IPS-11a (cell line): ENCODE measurements at regions not wholly inside any gene's neighbourhood (a gene's known extent, or its start where the extent isn't known, plus 50 kb on each side); places are given as distances from the start of the nearest gene placed in this dataset.

ENCODE experiments used
- H3K4me3 ChIP-seq: one replicate; pipeline ENCODE4 v1.5.1; 2013; ENCODE audit warnings: low read depth, low read length, control low read depth

DNA sequence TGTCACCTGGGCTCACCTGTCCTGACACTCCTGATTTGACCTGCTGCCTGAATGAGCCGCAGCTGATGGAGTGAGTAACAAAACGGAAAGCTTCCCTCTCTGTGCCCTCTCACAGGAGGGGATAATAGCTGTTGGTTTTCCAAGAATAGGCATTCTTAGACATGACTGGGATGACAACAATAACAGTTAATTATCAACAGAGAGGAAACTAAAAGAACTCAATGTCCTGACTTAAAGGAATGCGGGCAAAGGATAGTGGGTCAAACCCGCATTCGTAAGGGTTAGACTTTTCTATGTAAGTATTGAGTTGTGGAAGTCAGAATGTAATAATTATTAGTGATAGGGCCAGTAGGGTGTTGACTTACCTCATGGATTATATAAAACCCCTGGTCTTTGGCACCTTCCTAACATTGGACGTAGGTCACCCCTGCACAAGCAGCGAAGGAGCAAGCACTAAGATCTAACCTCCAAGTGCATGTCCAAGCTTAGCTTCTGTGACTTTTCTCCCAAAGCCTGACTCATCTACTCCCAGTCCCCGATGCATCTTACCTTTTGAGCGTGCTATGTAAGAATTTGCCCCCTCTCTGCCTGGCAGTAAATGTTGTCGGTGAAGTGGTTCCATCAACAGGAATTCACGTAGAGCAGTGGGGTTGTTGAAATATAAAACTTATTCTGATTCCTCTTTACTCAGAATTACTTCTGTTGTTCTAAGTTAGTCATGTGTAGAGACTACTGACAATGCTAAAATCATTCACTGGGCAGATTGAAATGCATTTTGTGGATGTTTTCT is 442.3 kb downstream of the FGF9 start:
- no peak overlapping the region for H3K4me3 ChIP-seq

DNA sequence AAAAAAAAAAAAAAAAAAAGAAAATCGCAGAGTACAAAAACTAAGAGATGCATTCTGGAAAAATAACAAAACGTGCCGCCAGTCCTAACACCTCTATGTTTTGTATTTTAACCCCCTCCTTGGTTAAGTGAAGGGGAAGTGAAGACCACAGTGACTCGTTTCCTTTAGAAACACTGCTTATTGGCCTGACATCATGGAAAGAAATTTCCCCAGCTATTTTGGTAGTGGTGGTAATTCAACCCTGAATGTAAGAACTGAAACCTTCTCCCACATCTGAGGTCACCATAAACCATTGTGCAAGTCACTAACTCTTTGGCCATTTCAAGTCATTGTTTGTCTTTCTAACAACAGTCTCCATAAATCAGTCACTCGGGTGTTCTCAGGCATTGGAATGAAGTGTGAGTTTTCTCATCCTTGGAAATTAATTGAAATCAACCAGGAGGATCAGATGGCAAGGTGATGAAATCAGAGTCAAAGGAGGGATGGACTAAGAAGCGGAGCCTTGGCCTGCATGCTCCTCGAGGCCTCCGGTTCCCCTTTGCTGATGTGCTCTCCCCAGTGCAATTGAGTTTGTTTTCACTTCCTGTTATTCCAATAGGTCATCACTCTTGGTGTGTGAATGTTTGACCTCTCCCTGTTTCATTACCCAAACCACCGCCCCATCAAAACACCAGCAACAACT is 443.9 kb downstream of the FGF9 start:
- no peak overlapping the region for H3K4me3 ChIP-seq

DNA sequence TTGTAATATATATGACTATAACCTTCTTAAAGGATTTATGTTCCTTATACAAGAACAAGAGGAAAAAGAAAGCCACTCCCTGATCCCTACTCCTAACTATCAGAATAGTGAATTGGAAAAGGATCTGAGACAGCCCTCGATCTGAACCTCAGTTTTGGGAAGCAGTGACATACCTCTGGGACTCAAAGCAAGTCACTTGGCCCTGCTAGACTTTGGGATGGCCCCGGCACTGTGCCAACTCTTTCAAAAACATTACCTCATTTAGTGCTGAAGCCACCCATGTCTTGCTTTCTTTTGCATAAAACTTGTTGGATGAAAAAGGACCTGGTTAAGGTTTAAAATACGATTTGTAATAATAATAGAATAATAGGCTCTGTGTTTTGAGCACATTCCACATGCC is 447.3 kb downstream of the FGF9 start:
- H3K4me3 ChIP-seq: no peak overlapping the region

DNA sequence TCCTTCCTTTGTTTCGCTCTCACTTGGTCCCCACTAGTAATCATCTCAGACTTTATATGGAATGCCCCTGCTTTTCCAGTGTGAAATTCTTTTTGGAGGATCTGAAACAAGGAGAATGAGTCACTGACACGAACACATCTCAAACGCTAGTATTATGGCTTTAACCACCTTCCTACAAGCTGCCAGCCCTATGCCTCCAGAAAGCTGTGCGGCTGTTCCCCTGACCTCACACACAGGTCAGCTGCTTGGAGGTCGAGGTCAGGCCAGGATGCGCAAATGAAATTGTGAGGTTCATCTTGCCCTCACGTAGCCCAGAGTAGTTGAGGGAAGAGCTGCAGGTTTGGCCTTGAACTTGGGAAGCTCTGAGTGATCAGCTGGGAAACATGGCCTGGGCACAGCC is 449.8 kb downstream of the FGF9 start:
- H3K4me3 ChIP-seq: no peak overlapping the region

DNA sequence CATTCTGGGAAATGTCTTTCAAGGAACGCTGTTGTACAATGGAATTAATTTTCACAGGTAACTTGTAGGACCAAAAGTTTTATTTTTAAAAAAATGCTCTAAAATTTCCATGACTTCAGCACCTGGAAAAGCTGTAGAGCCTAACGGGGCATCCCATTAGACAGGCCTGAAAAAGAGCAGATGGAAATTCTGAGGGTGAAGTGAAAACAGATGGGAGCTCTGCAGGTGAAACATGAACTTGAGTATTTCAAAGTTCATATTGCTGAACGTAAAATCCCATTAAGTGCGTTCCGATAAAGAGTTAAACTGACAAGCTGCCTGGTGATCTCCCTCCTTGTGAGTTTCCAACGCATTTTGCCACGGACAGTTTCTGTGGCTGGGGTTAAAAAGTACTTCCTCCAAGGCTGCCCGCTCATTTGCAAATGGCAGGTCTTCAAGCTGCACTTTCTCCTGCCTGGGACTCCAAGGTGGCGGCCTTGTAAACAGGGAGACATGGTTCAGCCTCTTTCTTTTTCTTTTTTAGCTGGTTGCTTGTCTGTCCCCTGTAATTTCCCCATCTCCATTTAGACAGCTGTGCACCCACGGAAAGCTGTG is 450.4 kb downstream of the FGF9 start:
- no peak overlapping the region for H3K4me3 ChIP-seq

DNA sequence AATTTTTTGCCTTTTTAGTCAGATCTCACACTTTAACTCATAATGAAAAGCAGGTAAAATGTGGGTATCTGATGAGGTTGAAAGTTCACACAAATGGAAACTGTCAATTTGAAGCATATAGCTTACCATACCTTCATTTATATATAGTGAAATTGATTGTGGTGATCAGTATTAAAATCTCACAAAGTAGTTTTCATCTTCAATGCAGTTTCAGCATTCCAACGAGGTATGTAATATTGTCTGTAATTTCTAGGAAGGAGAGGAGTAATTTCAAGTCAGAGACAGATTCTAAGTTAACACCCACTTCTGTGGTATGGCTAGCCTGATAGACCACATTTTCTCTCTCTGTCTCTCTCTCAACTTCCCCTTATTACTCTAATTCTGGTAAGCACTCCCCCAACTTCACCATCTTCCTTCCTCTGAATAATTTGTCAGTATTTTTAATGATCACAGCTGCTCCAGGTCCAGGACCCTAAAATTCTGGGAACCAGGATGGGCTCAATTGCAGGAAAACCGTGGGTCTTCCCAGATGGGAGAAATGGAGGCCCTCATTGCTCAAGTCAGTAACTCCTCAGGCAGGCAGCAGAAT is 455.7 kb downstream of the FGF9 start:
- H3K4me3 ChIP-seq: no peak overlapping the region

DNA sequence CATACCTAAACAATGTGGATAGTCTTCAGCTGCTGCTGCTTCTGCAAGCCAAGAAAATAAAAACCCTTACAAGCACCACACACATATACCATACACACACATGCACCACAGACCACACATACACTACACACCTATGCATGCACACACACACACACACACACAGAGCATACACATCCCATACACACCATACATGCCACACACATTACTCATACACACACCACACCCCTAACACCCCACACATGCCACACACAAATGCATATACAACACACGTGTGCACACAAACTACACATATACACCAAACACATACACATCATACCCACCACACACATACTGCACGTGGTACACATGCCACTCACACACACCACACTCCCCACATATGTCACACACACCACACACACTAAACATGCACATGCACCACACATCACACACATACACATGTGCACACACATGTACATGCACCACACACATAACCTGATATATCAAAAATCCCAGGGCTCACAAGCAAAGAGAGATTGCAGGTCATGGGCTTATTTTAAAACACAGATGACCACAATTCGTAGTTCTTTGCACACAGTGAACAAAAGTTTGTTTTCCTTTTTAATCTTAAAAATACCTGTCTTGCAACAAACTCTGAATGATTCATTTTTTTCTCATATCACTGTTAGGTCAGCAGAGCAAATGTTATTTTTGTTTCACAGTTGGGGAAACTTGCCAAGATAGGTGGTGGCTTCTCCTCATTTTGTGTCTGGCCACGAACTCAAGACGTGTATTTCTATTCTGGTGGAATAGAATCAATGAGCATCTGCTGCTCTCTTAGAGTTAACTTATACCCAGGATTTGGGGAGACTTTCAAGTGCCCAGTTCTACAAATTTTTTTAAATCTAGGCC is 456.6 kb downstream of the FGF9 start:
- no peak overlapping the region for H3K4me3 ChIP-seq

DNA sequence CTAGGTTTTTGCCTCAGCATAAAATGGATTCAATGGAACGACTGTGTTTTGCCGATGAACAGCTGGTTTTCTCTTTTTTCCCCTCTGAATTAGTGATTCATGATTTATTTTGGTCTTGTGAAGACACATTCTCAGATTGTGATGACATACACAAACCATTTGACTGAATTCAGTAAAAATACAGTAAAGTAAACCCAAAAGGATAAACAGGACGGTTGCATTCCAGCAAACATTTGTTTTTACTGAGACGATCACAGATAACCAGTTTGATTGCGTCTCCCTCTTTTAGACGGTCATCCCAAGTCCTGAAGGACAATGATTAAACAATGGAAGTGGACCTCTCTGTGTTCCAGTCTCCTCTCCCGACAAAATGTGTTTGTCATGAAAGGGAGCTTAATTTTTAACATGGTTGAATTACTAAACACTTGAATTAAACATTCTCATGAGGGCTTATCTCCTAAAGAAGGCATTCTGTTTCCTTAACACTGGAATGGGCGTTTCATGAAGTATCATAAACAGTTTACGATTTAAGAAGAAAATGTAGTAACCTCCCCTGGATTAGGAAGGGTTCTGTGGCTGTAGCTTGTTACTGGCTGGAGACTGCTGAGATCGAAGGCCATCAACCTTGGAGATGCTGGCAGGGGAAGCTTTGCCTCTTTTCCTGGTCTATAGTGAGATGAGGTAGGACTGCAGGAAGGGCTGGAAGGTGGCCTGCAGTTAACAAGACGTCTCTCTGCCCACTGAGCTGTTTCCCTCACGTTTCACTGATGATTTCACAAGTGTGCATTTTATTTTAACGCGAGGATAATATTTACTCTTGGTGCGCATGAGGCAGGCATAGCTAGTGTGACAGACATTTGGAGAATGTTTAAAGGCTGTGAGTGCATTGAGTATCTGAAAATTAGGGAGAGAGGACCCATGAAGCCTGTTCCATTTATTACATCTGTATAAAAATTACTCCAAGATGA is 457.9 kb downstream of the FGF9 start:
- no peak overlapping the region for H3K4me3 ChIP-seq

DNA sequence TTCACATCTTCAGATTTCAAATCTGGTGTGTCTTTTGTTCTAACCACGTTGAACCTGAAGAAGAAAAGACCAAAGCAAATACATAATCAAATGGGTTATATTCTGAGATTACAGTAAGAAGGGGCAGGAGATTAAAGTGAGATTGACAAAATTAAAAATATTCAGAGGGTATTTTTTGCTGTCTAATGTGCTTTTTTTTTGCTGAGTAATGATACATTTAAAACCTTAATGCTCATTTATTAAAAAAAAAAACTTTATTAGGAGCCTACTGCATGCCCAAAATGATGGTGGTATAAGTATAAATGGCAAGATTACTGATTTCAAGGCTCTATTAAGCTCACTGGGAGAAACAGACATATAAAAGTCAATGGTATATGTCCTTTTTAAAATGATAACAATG is 459.4 kb downstream of the FGF9 start:
- H3K4me3 ChIP-seq: no peak overlapping the region

DNA sequence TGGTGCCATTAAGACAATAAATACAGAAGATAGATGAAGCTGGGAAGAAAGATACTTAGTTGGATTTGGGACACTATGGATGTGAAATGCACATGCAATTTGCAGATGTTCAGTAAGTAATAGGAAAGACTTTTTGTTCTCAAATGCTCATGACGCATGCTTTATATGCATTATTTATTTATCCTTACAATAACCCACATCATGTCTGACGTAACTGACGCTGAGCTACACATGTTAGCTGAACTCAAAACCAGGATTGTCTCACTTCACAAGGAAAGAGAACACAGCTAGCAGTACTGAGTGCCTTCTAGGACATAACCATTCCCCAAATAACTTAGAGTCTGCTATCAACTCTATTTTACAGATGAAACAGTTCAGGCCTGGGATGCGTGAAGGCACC is 463.4 kb downstream of the FGF9 start:
- H3K4me3 ChIP-seq: no peak overlapping the region

DNA sequence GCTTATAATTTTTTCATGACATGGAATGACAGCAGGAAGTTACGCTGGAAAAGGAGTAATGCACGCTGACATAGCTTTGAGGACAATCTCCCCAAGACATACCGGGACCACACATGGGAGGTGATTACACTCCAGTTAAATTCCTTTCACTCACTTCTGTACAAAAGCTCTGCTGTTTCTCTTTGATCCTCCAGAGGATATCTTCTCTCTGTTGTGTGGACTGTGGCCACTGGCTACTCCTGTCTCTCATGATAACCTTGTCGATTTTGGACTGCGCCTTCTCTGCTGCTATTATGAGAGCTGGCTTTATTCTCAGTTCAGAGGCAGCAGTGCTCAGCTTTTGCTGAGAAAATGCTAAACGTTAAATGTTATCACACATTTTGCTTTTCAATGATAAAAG is 464.6 kb downstream of the FGF9 start:
- no peak overlapping the region for H3K4me3 ChIP-seq

DNA sequence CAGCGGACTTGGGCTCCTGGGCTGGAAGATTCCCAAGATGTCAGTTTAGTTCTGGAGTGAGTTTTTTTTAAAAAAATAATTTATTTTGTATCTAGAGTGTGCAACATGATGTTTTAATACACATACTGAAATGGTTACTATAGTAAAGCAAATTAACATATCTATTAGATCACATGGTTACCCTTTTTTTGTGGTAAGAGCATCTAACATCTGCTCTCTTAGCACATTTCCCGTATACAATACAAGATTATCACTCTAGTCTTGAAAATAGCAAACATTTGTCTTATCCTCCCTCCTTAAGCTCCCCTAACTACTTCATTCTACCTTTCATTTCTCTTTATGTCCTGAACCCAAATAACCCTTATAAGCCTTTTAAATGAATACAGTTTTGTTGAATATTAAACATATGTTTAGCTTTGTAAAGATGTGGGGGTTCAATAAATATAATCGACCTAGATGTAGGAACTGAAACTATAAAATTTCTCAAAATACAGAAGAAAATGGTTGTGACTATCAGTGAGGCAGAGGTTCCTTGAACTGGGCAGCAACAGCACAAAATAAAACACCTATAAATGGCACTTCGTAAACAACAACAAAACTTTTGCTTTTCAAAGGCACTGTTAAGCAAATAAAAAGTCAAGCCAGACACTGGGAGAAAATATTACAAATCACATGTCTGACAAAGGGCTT is 466.6 kb downstream of the FGF9 start:
- no peak overlapping the region for H3K4me3 ChIP-seq

DNA sequence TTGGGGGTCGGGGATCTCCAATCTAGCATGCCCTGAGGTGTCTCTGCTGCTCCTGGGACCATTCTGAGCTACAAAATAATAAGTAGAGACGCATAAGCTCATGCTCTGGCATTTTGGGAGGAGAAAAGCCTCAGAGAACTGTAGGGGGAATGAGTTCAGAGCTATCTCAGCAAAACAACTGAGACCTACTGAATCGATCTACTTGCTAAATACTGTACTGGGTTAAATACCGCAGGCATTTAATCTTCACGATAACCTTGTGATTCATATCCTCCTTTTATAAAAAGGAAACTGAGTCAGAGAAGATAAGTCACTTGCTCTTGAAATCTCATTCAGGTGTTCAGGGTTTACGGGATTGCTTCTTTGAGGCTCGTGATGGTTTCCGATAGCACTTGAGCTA is 468.1 kb downstream of the FGF9 start:
- no peak overlapping the region for H3K4me3 ChIP-seq

DNA sequence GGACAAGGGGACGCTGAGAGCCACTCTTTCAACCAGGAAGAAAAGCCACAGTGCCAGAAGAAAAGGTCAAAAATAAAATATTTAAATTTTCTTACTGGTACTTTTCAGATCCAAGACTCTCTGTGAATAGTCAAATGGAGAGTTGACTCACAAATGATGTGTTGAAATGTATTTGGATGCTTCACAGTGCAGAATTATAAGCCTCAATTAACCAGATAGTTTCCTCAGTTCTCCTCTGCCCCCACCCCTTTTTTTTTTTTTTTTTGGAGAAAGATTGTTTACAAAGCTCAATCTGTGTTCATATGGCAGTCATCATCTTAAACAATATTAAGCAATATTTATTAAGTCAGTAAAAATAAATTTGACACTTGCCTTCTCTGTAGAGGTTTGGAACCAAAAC is 470.8 kb downstream of the FGF9 start:
- no peak overlapping the region for H3K4me3 ChIP-seq

DNA sequence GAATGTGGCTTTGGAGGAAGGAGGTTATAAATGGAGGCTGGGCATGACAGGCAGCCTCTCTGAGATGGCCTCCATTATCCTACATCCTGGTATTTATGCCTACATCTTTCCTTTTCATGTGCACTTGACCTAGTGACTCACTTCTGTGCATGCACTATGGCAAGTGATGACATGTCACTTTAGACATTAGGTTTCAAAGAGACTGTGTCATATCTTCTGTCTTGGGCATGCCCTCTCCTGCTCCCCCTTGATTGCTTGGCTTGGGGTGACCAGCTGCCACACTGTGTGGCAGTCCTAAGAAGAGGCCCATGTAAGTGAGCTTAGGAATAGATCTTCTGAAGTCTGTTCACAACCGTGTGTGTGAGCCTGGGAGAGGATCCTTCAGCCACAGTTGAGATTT is 472.8 kb downstream of the FGF9 start:
- no peak overlapping the region for H3K4me3 ChIP-seq

DNA sequence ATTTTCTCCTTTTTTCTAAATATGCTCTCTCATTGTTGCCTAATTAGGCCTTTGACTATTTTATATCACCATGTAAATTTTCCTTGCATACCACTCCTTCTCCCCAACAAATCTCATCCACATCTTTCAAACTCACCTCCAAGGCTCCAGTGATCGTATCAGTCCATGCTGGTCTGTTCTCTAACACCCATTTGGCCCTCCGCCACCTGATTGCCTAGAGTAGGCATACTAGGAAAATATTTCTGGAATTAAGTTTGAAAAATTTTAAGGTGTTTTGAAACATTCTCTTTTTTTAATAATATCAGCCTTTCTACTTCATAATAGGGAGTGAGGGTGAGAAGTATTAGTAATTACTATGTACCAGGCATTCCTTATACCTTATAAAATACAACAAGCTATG is 473.9 kb downstream of the FGF9 start:
- H3K4me3 ChIP-seq: no peak overlapping the region

DNA sequence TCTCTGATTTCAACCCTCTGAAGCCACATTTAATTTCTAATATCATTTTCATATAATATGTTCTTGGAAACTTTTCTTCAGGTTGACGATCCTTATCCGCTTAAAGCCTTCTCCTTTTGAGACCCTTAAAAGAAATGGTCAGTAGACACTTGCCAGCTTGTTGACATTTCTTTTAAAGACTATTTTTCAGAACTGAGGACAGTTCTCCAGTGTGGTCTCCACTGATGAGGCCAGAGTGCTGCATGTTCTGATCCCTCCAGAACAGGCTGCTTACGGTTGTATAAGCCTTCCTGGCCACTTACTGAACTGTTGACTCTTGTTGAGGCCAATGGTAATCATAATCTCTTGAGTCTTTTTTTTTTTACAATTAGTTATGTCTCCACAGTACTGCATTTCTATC is 477.3 kb downstream of the FGF9 start:
- no peak overlapping the region for H3K4me3 ChIP-seq

DNA sequence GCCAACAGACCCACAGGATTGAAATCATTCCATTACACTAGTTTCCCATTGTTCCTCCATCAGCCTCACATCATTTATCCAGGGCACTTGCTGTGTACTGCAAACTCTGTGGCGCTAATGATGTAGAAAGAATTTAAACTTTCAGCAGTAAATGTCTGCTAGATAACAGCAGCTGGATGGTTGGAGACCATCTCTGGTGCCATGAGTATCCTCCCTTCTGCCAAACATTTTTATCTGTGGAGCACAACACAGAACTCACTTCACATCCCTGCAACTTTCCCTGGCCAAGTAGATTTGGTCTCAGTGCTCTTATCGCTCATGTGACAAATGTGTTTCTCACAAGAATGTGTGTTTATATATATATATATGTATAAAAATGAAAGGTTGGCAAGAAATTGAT is 481.9 kb downstream of the FGF9 start:
- H3K4me3 ChIP-seq: no peak overlapping the region

DNA sequence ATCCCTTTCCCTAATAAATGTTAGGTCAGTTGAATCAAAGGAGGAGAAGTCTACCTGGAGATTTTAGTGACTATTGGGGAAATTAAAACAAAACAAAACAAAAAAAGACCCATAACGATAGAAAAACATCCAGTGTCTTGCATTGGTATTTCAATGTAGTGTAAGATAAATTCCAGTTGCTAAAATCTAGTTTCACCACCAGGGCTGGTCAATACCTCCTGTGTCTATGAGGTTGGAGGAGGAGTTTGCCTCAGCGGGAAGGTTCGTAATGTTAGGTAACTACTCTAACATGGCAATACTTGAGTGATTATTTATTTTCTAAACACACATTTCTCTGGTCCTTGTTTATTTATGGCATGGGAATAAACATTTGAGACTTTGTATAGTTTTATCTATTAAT is 483.2 kb downstream of the FGF9 start:
- H3K4me3 ChIP-seq: no peak overlapping the region
